Nephron progenitor cell (in vitro differentiated cells): ENCODE measurements at regions not wholly inside any gene's neighbourhood (a gene's known extent, or its start where the extent isn't known, plus 50 kb on each side); places are given as distances from the start of the nearest gene placed in this dataset.

Source experiments
- DNase-seq: peaks from one replicate; pipeline ENCODE4 v3.0.0; 2021
- H3K27ac Mint-ChIP-seq: 2 replicates; pipeline ENCODE4 v1.8.0; 2021; ENCODE audit warnings: mild to moderate bottlenecking, moderate library complexity, mixed read lengths
- H3K27me3 Mint-ChIP-seq: 2 replicates; pipeline ENCODE4 v1.8.0; 2021; ENCODE audit warnings: mild to moderate bottlenecking, low read depth, mixed read lengths; ENCODE audit not compliant: poor library complexity
- H3K36me3 Mint-ChIP-seq: 2 replicates; pipeline ENCODE4 v1.8.0; 2021; ENCODE audit warnings: low read depth, mixed read lengths
- H3K4me1 Mint-ChIP-seq: 2 replicates; pipeline ENCODE4 v1.8.0; 2021; ENCODE audit warnings: mixed read lengths
- H3K4me3 Mint-ChIP-seq: 2 replicates; pipeline ENCODE4 v1.8.0; 2021; ENCODE audit warnings: mild to moderate bottlenecking, moderate library complexity, mixed read lengths
- H3K9me3 Mint-ChIP-seq: 2 replicates; pipeline ENCODE4 v1.8.0; 2021; ENCODE audit warnings: mild to moderate bottlenecking, moderate library complexity, mixed read lengths
- CTCF ChIP-seq: fragments of 200-600 bp; sonication (generic); IDR thresholded peaks from 2 replicates; pipeline ENCODE4 v1.5.0; 2021; ENCODE audit warnings: antibody characterized with exemption

GRCh38 chr6:145319605-145320004 is 415.7 kb downstream of the EPM2A start:
- no peak for TF ChIP-seq CTCF

GRCh38 chr6:145323646-145324045 is 411.7 kb downstream of the EPM2A start:
- no peak overlapping the region for H3K27ac Mint-ChIP-seq
- H3K36me3 Mint-ChIP-seq: no peaks in the 10 kb centered on the region
- no peak overlapping the region for H3K4me3 Mint-ChIP-seq
- no peaks in the 10 kb centered on the region for H3K4me1 Mint-ChIP-seq
- no peak for DNase-seq
- TF ChIP-seq CTCF: no peak
- H3K27me3 Mint-ChIP-seq: peaks cover 3% of the 10 kb centered on the region
- peaks cover 4% of the 10 kb centered on the region for H3K9me3 Mint-ChIP-seq

More at GRCh38 chr6:145319605-145320004, 415.7 kb downstream of the EPM2A start:
- Mint-ChIP-seq H3K9me3 (peaks cover 18% of the 10 kb centered on the region), H3K4me3 (no peak overlapping the region), H3K4me1 (peaks cover 18% of the 10 kb centered on the region), H3K27me3 (no peaks in the 10 kb centered on the region), H3K36me3 (no peaks in the 10 kb centered on the region), H3K27ac (no peak overlapping the region)
- DNase-seq: no peak

GRCh38 chr6:145327586-145327985 is 407.7 kb downstream of the EPM2A start:
- no peaks in the 10 kb centered on the region for H3K4me1 Mint-ChIP-seq
- no peak overlapping the region for H3K4me3 Mint-ChIP-seq
- H3K9me3 Mint-ChIP-seq: no peaks in the 10 kb centered on the region
- TF ChIP-seq CTCF: no peak
- H3K27ac Mint-ChIP-seq: no peak overlapping the region
- H3K36me3 Mint-ChIP-seq: no peaks in the 10 kb centered on the region
- no peak for DNase-seq
- peaks cover 3% of the 10 kb centered on the region for H3K27me3 Mint-ChIP-seq

GRCh38 chr6:145329257-145329656 is 406.1 kb downstream of the EPM2A start:
- no peak for DNase-seq
- no peak overlapping the region for H3K27ac Mint-ChIP-seq
- no peaks in the 10 kb centered on the region for H3K4me1 Mint-ChIP-seq
- H3K4me3 Mint-ChIP-seq: no peak overlapping the region
- H3K36me3 Mint-ChIP-seq: no peaks in the 10 kb centered on the region
- no peak for TF ChIP-seq CTCF
- H3K27me3 Mint-ChIP-seq: peaks cover 3% of the 10 kb centered on the region
- no peaks in the 10 kb centered on the region for H3K9me3 Mint-ChIP-seq

- H3K4me1 Mint-ChIP-seq: no peaks in the 10 kb centered on the region
- H3K36me3 Mint-ChIP-seq: no peaks in the 10 kb centered on the region
- no peaks in the 10 kb centered on the region for H3K9me3 Mint-ChIP-seq
- H3K27ac Mint-ChIP-seq: no peak overlapping the region
- no peak for TF ChIP-seq CTCF
- no peak for DNase-seq
- peaks cover 3% of the 10 kb centered on the region for H3K27me3 Mint-ChIP-seq
- no peak overlapping the region for H3K4me3 Mint-ChIP-seq
Measured at GRCh38 chr6:145331066-145331465, 404.3 kb downstream of the EPM2A start.

- no peak for TF ChIP-seq CTCF
- Mint-ChIP-seq H3K4me1 (no peaks in the 10 kb centered on the region), H3K27me3 (peaks cover 3% of the 10 kb centered on the region), H3K9me3 (no peaks in the 10 kb centered on the region), H3K27ac (no peak overlapping the region), H3K36me3 (no peaks in the 10 kb centered on the region), H3K4me3 (no peak overlapping the region)
- DNase-seq: no peak
Measured at GRCh38 chr6:145332011-145332410, 403.3 kb downstream of the EPM2A start.
